H1 (cell line): ENCODE measurements at regions not wholly inside any gene's neighbourhood (a gene's known extent, or its start where the extent isn't known, plus 50 kb on each side); places are given as distances from the start of the nearest gene placed in this dataset.

Experiments
- FOSL1 ChIP-seq: IDR thresholded peaks from 2 replicates; pipeline ENCODE4 v1.6.1; 2011; ENCODE audit warnings: mild to moderate bottlenecking, low read depth, low read length, moderate library complexity; ENCODE audit not compliant: insufficient read depth
- HDAC2 ChIP-seq, 2 experiments: fragments of 300-600 bp in 1 of 2; sonication (generic) in 1 of 2; IDR thresholded peaks; 2 replicates each; pipeline ENCODE4 v1.6.1; 2011 to 2012; ENCODE audit warnings: low read depth in 2 of 2, low read length in 2 of 2, mild to moderate bottlenecking in 2 of 2, moderate library complexity in 2 of 2, borderline replicate concordance in 1 of 2, inconsistent platforms in 1 of 2
- POLR2A ChIP-seq, 2 experiments: IDR thresholded peaks; 1 replicate in 1 of 2; 2 replicates in 1 of 2; pipeline ENCODE4 v1.6.1; 2011; ENCODE audit warnings: low read depth in 2 of 2, low read length in 2 of 2, mild to moderate bottlenecking in 2 of 2; ENCODE audit errors: control extremely low read depth in 1 of 2
- POLR2AphosphoS5 ChIP-seq: IDR thresholded peaks from 2 replicates; pipeline ENCODE4 v1.6.1; 2011; ENCODE audit warnings: low read depth, low read length
- POU5F1 ChIP-seq: IDR thresholded peaks from 2 replicates; pipeline ENCODE4 v1.6.1; 2011; ENCODE audit warnings: low read depth, mild to moderate bottlenecking, low read length, moderate library complexity
- SP1 ChIP-seq: IDR thresholded peaks from 2 replicates; pipeline ENCODE4 v1.6.1; 2011; ENCODE audit warnings: low read depth, low read length
- TEAD4 ChIP-seq: IDR thresholded peaks from 2 replicates; pipeline ENCODE4 v1.6.1; 2012; ENCODE audit warnings: low read depth, low read length, inconsistent platforms, mixed read lengths
- USF2 ChIP-seq: IDR thresholded peaks from 2 replicates; pipeline ENCODE4 v1.6.1; 2011; ENCODE audit warnings: low read length, improper control_type of control experiment

GRCh38 chr21:28604946-28605537 is 387.6 kb downstream of the LTN1 start (continued):
- no peak for TF ChIP-seq HDAC2 (IDR thresholded peaks at IDR 0.05; ENCODE audit: borderline replicate concordance in 1 of 2, low read depth in 2 of 2, low read length in 2 of 2)
- no peak for TF ChIP-seq FOSL1
- no peak for TF ChIP-seq POU5F1
- TF ChIP-seq USF2: no peak
- TF ChIP-seq POLR2AphosphoS5: no peak
- TF ChIP-seq TEAD4: no peak
- no peak for TF ChIP-seq SP1
- no peak for TF ChIP-seq POLR2A (IDR thresholded peaks at IDR 0.05; ENCODE audit: control extremely low read depth in 1 of 2, low read depth in 2 of 2, low read length in 2 of 2)
